NCI-H1092 treated with DMSO at 0.1 percent for 48 hours (cell line): ENCODE measurements at regions not wholly inside any gene's neighbourhood (a gene's known extent, or its start where the extent isn't known, plus 50 kb on each side); places are given as distances from the start of the nearest gene placed in this dataset.
"Not testable (repeated sequence)": the region's sequence is repeated elsewhere in the genome, so short reads cannot be mapped to it uniquely, and the experiment has no call there.

ENCODE experiments used
- DNase-seq: peaks from one replicate; lab custom pipeline; 2025; lab: John Stamatoyannopoulos, UW

- not testable (repeated sequence) for DNase-seq
Measured at GRCh38 chr1:148432318-148432717, 50.8 kb downstream of the PPIAL4G start.

- not testable (repeated sequence) for DNase-seq
Measured at GRCh38 chr1:148429856-148430255, 53.2 kb downstream of the PPIAL4G start.

- DNase-seq = not testable (repeated sequence)
Measured at GRCh38 chr1:148426940-148427611, 56.0 kb downstream of the PPIAL4G start.

GRCh38 chr1:148426385-148426784, 56.7 kb downstream of the PPIAL4G start:
- DNase-seq = not testable (repeated sequence)

GRCh38 chr1:148424143-148425003, 58.7 kb downstream of the PPIAL4G start:
- DNase-seq = not testable (repeated sequence)

GRCh38 chr1:148422921-148423320, 60.2 kb downstream of the PPIAL4G start:
- not testable (repeated sequence) for DNase-seq

GRCh38 chr1:148417241-148417640, 65.9 kb downstream of the PPIAL4G start:
- DNase-seq = not testable (repeated sequence)

GRCh38 chr1:148413385-148413784, 69.7 kb downstream of the PPIAL4G start:
- DNase-seq = not testable (repeated sequence)

GRCh38 chr1:148404786-148405568, 78.1 kb downstream of the PPIAL4G start:
- not testable (repeated sequence) for DNase-seq

- DNase-seq = not testable (repeated sequence)
Measured at GRCh38 chr1:148403925-148404324, 79.2 kb downstream of the PPIAL4G start.

GRCh38 chr1:148403085-148403456, 80.0 kb downstream of the PPIAL4G start:
- DNase-seq = not testable (repeated sequence)

GRCh38 chr1:148402152-148403084, 80.7 kb downstream of the PPIAL4G start:
- DNase-seq = not testable (repeated sequence)

- DNase-seq = not testable (repeated sequence)
Measured at GRCh38 chr1:148397516-148397915, 85.6 kb downstream of the PPIAL4G start.

- not testable (repeated sequence) for DNase-seq
Measured at GRCh38 chr1:148392505-148392904, 90.6 kb downstream of the PPIAL4G start.

GRCh38 chr1:148391323-148391722, 91.8 kb downstream of the PPIAL4G start:
- DNase-seq = not testable (repeated sequence)

GRCh38 chr1:148389027-148389339, 94.1 kb downstream of the PPIAL4G start:
- no peak for DNase-seq

- no peak for DNase-seq
Measured at GRCh38 chr1:148388260-148389026, 94.7 kb downstream of the PPIAL4G start.

GRCh38 chr1:148387949-148388259, 95.2 kb downstream of the PPIAL4G start:
- not testable (repeated sequence) for DNase-seq

- not testable (repeated sequence) for DNase-seq
Measured at GRCh38 chr1:148387122-148387948, 95.8 kb downstream of the PPIAL4G start.

GRCh38 chr1:148386617-148387016, 96.5 kb downstream of the PPIAL4G start:
- DNase-seq = no peak
